ENCODE measurements at regions not wholly inside any gene's neighbourhood (a gene's known extent, or its start where the extent isn't known, plus 50 kb on each side); places are given as distances from the start of the nearest gene placed in this dataset.
A peak's percentile ranks its signal among the peaks of the same experiment; 100 is the strongest.

DNA sequence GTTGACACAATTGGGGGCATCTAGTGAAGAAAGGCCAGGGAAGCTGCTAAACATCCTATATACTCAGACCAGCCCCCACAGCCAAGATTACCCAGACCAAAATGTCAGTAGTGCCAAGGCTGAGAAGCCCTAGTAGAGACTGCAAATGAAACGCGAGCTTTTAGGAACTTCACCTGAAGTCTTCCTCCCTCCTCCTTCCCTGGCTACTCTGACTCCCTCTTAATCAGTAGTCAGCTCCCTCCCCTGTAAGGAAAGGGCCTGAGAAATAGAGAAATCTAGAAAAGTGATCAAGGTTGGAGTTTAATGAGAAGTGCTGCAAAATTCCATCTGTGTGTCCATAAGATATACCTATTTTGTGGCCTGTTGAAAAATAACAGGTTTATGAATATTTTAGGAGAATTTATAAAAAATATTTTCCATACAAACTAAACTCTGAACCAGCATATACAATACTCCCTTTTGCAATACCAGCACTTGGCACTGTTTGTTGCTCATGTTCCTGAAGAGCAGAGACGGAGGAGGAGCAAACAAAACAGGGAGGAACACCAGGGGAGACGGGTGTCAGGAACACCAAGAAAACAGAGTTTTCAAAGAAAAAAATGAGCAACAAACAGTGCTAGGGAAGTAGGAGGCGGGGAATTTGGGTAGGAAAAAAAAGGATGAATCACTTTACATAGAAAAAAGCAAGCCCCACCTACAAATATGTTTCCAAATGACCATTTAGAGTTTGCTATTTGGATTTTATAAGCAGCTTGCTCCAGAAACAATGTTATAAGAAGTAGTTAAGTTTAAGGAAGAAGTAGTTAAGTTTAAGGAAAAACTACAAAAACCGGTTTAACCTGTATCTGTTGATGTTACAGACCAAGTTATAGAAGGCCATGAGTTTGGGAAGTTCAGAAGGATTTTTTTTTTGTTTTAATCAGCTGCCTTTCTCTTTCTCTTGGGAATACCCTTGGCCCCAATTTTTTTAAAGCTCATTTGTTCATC is 282.1 kb upstream of the GRIP1 start:
- DNase-seq, result no peak

DNA sequence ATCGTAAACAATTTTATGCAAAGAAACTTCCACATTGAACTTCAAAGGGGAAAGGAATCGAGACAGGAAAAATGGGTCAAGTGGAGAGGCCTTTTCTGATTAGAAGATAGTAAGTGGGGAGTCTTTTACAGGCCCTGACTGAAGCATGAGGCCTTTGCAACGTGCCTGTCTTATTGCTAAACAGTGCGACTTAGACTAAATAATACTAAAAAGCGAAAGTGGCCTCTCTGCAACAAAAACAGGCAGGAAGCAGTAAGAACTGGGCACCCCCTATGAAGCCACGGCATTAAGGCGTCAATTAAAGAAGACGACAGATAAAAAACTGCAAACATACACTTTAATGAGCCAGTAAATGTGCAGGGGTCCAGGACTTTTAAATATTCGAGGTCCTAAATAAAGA is 283.4 kb upstream of the GRIP1 start:
- DNase-seq, result no peak

DNA sequence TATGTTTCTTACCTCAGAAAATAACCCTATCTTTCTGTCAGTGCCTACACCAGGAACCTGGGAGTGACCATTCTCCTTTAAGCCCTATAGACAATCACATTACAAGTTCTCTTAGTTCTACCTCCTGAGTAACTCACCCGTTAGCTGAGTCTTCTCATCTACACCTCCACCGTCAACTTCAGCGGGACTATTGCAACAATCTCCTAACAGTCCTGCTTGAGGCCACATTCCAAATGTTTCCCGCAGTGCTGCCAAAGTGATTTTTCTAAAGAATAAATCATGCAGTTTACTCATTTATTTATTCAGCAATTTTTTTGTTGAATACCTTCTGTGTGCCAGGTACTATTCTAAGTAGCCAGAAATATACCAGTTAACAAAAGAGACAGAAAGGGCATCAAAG is 285.0 kb upstream of the GRIP1 start:
- no peak for DNase-seq

DNA sequence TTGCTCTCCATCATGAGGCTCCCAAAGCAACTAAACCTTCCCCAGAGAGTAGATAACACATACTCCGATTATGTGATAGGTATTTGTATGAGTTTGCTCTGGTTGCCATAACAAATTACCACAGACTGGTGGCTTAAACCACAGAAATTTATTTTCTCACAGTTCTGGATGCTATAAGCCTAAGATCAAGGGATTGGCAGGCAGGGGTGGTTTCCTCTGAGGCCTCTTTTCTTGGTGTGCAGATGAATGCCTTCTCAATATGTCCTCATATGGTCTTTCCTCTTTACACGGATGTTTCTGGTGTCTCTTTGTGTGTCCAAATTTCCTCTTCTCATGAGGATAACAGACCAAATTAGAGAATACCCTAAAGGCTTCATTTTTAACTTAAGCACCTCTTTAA is 285.8 kb upstream of the GRIP1 start:
- DNase-seq, result no peak

DNA sequence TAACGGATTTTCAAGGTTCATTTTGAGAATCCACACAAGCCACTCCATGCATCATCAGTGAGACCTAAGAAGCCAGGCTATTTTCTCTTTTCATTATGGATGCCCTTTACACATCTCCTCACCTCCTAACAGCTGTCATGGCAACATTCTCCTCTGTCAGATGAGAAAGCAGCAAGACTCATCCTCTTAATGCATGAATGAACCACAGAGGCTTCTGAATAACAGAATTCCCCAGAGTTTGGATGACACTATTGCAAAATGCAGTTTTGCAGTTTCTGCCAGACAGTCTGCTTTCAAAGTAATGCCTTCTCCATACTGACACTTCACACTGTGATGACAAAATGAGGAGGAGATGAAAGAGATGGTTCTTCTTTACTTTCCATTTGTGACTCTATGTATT is 286.7 kb upstream of the GRIP1 start:
- DNase-seq, result no peak

DNA sequence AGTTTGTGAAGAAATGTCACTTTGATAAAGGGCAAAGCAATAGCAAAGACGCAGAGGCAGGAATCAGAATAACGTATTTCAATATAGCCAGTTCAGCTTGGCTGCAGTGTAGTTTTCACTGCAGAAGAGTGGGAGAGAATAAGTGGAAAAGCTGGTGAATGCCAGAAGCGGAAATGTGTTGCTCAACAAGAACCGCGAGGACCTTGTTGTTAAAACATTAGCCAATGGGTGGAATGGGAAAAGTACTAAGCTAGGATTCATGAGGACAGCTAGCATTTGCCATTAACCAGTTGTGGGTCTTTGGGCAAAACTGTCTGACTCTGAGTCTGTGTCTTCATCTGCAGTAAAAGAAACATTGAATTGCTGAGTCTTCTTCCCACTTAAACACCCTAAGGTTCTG is 292.9 kb upstream of the GRIP1 start:
- DNase-seq, result no peak

DNA sequence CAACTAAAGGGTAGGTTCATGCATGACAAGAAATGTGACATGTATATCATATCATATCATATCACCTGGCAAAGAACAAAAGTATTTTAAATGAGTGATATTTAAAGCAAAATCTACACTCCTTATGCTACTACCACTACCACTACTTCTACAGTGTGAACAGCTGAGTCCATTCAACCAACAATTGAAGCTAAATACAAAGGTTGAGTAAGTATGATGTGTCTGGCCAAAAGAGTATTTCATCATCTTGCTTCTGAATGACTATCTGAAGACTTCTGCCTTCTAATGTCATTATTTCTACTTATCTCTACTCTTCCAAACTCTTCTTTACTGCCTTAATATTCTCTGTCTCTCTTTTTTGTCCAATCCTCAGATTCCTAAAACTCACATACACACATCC is 292.6 kb upstream of the CAND1 start:
- no peak for DNase-seq

DNA sequence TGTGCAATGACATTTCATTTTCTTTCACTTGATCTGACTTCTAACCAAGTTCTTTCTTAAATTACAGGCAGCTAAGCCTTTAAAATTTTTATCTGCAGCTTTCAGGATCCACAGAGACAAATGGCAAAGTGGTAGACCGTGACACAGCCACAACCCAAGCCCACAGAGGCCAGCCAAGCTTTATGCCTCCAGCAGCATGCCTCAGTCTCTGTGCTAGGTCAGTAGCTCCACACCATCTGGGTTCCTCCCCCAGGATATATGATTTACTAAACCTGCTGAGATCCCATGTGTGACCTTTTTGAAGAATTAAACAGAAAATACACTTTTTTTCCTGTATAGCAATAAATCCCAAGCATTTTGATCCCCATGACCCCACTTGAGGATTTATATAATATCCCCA is 290.4 kb upstream of the CAND1 start:
- no peak for DNase-seq

DNA sequence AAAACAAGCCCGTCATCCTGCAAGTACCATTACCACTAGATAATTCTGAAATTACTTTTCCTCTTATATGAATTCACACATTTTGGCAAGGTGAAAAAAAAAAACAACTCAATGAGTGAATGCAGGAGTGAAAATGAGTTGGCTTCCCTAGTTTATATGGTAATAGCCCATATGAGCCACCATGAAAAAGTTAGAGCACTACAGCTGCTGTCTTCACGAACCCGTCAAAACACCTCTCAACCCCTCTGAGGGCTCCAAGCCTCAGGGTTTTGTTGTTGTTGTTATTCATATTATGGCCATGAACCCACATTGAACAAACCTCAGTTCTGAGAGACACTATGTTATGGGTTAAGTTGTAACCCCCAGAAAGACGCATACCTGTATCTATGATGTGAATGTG is 289.9 kb upstream of the CAND1 start:
- DNase-seq, result no peak

DNA sequence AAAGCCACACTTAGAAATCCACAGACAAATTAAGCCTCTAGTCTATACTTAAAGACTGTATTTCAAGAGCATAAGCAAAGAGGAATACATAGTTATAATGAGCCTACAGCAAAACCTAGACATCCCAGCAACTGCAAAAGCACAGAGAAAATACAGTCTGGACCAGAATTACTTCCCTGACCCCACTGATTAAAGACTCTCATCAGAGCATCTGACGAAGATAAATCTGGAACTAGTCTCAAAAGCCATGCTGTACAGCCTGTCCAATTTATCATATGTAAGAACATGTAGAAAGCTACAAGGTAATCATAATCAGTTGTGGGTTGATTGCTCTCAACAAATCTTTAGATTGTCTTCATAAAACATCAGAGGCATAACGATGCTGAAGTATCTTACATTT is 285.1 kb upstream of the CAND1 start:
- no peak for DNase-seq

DNA sequence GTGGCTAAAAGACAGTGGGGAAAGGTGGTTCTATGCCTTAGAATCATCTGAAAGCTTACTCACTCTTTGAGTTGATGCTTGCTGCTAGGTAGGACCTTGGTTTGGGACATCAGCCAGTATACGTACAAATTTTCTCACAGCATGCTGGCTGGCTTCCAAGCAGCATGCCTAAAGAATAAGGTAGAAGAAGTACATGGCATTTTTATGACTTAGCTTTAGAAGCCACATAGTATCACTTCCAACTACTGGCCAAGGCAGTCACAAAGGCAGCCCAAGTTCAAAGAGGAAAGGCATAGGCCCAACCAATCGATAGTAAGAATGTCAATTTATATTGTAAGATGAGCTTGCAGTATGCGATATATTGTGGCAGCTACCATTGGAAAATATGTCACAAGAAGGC is 284.2 kb upstream of the CAND1 start:
- no peak for DNase-seq

DNA sequence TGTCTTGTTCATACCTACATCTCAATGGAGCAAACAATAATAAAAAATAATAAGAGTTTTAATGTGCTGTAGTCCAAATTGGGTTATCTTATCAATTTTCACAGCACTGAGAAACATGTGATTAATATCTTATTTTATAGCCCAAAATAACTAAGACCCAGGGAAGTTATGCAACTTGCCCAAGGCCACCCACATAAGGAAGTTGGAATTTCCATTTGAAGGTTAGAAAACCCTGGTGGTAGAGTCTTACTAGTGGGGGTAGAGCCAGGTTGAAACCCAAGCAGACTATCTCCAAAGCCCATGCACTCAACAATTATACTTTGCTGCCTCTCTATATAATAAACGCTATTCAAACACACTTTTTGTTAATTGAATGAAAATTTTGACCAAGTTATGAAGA is 270.0 kb upstream of the CAND1 start:
- DNase-seq, result no peak

DNA sequence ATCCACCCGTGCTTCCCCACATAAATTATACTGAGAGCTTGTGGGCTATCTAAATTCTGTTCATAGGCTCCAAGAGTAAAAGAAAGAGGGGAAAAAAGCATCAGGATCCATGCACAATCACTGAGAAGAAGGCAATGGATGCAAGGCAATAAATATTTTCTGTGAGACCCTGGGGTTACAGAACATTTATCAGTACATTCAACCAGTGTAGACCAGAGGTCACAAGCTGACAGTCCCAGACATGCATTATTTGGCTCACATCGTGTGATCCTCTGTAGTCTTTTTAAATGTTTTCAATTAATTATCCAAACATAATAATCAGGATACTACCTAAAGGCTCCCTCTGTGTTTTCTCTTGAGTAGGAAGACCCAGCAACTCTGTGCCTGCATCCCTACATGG is 267.9 kb upstream of the CAND1 start:
- no peak for DNase-seq

DNA sequence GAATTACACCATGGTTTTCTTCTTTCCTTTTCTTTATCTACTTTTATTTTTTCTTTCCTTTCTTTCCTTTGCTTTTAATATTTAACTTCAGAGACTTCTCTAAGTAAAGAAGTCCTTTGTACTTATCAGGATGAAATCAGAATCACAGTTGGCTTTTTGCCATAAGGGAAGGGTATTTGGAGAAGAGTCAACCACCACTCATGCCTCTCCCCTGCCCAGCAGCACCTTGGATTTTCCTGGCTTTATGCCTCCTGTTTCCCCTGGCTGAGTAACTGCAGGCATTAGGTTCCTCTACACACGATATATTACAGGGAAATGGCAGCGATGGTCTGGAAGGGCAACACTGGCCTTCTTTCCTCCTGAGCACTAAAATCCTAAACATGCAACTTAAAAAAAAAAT is 266.4 kb upstream of the CAND1 start:
- no peak for DNase-seq

DNA sequence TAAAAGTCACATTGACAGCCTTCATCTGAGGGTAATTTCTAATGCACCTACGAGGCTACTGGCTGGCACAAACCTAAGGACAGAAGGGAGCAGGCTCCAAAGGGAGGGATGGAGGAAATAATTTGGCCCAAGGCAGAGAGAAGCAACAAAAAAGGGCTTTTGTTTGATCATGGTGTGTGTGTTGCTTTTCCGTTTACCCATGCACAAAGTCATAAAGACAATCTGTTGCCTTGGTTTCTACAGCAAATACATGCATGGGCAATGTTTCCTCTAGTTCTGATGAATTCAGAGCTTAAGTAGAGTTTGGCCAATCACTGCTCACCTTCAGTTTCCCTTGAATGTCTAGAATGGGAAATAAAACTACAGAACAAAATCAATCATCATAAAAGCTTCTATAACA is 262.5 kb upstream of the CAND1 start:
- DNase-seq, result no peak

DNA sequence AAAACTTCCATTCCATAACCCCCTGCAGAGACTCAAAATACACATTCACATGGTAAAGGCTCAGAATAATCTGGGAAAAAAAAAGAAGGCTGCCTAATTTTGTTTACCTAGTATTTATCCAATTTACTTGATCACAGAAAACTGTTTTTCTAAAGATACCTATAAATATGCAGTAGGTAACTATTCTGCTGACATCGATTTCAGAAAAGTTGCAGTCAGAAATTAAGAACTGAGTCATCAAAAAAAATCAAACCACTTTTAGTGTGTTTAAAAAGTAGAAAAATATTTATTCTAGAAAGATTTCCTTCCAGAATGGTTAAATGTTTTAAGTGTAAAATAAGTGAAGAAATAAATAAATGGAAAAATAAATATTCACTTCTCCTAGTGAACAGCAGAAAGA is 254.5 kb upstream of the CAND1 start:
- DNase-seq, result no peak

DNA sequence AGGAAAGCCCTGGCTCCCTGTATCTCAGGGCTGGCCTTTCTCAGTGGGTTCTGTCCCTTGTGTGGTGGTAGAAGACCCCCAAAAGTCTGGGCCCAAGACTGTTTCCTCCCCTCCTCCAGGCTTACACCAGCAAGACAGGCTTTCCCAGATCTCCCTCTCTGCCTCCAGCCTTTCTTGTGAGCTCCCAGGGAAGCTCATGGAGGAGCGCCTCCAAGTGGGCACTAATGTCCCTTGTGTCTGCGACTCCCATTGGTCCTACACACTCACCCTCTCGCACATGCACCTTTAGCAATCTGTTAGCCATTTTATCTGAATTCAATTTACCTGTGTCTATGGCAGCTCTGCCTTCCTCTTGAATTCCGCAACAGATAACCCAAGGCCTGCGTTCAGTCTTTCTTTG is 251.1 kb upstream of the CAND1 start:
- no peak for DNase-seq

DNA sequence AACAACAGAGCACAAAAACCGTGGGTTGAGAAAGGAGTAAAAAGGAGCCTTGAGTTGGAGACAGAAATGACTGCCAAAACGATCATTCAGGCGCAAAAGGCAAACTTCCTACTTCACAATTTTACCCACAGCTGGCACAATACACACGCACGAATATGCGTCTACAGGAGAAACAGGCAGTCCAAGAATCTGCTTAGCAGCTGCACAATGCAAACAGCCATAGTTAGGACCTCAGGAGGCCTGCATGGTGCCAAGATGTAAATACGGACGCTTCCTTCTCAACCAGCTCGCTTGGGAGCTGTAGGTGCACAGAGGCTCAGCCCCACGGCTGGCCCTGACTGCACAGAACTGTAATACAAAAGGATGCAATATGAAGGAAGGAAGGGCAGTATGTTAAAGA is 250.1 kb upstream of the CAND1 start:
- peak in 5 of 56 donors; percentile 1 to 33 (median 6) for DNase-seq

DNA sequence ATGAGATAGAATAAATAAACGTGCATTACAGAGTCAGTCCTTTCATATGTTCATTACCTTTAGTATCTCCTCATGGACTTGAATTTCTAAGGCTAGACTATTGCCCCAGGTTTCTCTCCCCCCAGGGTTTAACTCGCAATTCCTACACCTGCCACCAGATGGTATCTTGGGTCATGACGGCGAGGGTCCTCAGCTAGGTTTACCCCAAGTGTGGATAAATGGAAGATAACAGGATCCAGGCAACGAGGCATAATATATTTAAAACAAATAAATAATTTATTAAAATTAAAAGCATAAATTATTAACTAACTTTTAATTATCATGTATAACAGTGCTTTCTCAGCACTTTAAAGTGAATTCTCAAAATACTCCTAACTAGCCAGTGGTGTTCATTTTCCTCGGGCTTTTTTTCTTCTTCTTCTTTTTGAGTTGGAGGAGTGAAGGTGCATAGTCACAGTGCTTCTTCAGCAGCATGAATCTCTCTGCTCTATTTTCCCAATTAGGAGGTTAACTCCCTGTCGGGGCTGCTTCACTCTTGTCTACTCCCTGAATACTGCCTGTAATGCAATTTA is 243.5 kb upstream of the CAND1 start:
- DNase-seq, result no peak

DNA sequence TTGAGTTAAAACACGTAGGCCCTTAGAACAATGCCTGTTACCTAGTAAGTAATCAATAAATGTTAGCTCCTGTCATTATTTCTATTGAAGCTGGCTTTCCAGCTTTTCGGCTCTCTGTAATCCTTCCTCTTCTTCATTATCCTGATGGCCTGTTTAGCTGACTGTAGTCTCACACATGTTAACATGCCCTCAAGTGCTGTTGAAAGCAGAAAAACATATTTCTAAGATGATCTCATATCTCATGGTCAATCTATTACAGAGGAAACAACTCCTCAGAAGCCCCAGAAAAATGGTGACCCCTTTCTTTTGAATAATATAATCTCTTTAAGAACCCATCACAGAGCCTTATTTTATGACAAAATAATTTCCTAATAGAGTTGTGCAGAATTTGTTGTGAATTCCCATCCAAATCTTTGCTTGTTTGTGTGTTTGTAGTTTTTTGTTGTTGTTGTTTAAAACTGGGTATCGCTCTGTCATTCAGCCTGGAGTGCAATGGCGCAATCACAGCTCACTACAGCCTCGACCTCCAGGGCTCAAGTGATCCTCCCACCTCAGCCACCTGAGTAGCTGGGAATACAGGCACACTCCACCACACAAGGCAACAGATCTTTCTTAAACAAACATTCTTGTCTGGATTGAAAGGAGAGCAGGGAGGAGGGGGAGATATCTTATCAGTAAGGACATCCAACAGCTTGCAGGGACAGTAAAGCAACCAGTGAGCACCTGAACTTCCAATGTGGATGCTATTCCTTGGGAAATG is 242.5 kb upstream of the CAND1 start:
- no peak for DNase-seq

DNA sequence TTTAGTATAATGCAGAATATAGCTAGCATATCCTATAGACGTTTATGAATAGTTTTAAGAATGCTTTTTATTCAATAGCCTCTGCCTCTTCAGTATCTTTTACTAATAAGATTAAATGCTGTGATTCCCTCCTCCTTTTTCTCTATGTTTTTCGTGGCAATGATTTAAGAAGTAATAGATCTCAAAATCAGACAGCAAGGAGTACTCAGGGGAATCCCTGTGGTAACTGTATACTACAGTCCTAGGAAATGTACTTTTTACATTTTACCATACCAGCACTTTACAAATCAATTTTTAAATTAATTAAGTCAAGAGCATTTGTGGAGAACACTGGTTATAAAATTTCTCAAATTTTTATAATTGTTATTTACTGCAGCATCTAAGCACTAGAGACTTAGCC is 240.6 kb upstream of the CAND1 start:
- no peak for DNase-seq

DNA sequence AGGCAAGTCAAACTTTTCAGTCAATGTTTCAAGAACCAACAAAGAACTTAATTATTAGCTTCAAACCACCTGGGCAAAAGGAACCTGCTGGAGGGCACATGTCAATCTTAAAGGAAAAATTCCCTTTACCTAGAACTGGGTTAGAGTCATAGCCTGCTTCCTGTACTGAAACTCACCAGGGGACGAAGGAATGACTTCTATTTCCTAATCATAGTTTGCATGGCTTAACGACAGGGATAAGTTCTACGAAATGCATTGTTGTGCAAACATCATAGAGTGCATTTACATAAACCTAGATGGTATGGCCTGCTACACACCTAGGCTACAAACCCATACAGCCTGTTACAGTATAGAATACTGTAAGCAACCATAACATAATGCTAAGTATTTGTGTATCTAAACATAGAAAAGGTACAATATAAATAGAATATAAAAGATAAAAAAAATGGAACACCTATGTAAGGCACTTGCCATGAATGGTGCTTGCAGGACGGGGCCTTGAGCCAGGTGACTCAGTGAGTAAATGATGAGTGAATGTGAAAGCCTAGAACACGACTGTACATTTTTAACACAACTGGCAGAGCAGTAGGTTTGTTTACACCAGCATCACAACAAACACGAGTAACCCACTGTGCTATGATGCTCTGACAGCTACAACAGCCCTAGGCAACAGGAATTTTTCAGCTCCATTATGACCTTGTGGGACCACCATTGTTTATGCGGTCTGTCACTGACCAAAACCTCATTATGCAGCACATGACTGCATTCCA is 234.9 kb upstream of the CAND1 start:
- DNase-seq, result no peak
